Testis (tissue), 2 donors: ENCODE measurements at regions not wholly inside any gene's neighbourhood (a gene's known extent, or its start where the extent isn't known, plus 50 kb on each side); places are given as distances from the start of the nearest gene placed in this dataset.

ENCODE experiments used
- CTCF ChIP-seq, 3 experiments: fragments of 450-650 bp in 2 of 3; fragments of 200-600 bp in 1 of 3; sonication (generic) in 1 of 3; IDR thresholded peaks; one replicate each; pipeline ENCODE4 v1.5.1; 2016 to 2019; ENCODE audit warnings: antibody characterized with exemption in 3 of 3, mild to moderate bottlenecking in 2 of 3, moderate library complexity in 1 of 3
- POLR2A ChIP-seq: fragments of 450-650 bp; IDR thresholded peaks from one replicate; pipeline ENCODE4 v1.6.1; 2017; ENCODE audit warnings: antibody characterized with exemption, mild to moderate bottlenecking, moderate library complexity

- no peak for TF ChIP-seq CTCF (IDR thresholded peaks at IDR 0.05)
- no peak for TF ChIP-seq POLR2A
Measured at GRCh38 chr3:170787464-170787863, 82.5 kb downstream of the RPL22L1 start.
